ENCODE measurements at regions not wholly inside any gene's neighbourhood (a gene's known extent, or its start where the extent isn't known, plus 50 kb on each side); places are given as distances from the start of the nearest gene placed in this dataset.

DNA sequence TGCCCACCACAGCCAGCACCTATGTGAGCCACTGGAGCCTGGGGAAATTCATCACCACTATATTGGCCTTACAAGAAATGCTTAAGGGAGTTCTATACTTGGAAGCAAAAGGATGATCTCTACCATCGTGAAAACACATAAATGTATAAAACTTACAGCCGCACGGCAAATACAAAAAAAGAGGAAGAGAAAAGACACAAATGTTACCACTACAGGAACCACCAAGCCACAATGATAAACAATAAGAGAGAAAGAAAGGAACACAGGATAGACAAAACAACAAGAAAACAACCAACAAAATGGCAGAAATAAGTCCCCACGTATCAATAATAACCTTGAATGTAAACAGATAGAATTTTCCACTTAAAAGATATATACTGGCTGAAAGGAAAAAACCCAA lies 267.5 kb downstream of the TMEM121 start:
- H3K4me1 ChIP-seq: no peaks in the 10 kb centered on the region
- intact Hi-C loops (cut with DNase I; ENCODE audit: low total_unique reads): no loop called here
- peaks cover 0 to 4% of the 10 kb centered on the region in 2 donors for H3K27me3 ChIP-seq
- no peak overlapping the region for H3K27ac ChIP-seq
- H3K9me3 ChIP-seq: peaks cover 0 to 7% (median 7%) of the 10 kb centered on the region in 3 donors
- no peaks in the 10 kb centered on the region for H3K36me3 ChIP-seq
- TF ChIP-seq, protein P1, sequence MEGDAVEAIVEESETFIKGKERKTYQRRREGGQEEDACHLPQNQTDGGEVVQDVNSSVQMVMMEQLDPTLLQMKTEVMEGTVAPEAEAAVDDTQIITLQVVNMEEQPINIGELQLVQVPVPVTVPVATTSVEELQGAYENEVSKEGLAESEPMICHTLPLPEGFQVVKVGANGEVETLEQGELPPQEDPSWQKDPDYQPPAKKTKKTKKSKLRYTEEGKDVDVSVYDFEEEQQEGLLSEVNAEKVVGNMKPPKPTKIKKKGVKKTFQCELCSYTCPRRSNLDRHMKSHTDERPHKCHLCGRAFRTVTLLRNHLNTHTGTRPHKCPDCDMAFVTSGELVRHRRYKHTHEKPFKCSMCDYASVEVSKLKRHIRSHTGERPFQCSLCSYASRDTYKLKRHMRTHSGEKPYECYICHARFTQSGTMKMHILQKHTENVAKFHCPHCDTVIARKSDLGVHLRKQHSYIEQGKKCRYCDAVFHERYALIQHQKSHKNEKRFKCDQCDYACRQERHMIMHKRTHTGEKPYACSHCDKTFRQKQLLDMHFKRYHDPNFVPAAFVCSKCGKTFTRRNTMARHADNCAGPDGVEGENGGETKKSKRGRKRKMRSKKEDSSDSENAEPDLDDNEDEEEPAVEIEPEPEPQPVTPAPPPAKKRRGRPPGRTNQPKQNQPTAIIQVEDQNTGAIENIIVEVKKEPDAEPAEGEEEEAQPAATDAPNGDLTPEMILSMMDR (IDR thresholded peaks at IDR 0.05): no peak
- no peak overlapping the region for H3K4me3 ChIP-seq
- no peak for DNase-seq

DNA sequence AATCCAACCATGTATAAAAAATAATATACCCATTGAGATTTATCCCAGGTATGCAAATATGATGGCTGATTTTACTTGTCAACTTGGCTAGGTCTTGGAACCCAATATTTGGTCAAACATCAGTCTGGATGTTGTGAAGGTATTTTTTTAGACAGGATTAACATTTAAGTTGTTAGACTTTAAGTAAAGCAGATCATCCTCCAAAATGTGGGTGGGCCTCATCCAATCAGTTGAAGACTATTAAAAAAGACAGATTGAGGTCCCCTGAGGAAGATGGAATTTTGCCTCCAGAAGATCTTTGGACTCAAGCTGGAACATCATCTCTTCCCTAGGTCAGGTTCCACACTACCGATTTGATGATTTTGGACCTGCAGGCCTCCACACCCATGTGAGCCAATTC lies 271.2 kb downstream of the TMEM121 start:
- DNase-seq: no peak

DNA sequence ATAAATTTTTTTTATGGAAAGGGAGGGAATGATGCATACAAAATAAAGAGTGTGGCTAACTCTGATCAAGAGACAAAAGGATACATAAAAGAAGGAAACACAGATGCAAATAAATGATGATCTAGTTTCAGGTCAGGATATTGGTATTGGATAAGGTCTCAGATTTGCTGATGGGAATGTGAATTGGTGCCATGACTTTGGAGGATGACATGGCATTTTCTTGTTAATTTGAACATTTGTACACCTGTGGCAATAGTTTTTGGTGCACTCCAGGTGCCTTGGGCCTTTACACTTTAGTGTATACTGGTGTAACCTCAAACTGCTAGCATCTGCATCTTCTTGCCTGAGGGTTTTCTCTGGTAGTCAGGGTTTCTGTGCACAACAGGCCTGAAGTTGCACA lies 279.3 kb downstream of the TMEM121 start:
- no peaks in the 10 kb centered on the region for H3K27me3 ChIP-seq
- no peak overlapping the region for H3K27ac ChIP-seq
- no peaks in the 10 kb centered on the region for H3K36me3 ChIP-seq
- no peak for DNase-seq
- no peak overlapping the region for H3K4me3 ChIP-seq
- TF ChIP-seq, protein P1 (IDR thresholded peaks at IDR 0.05): no peak
- peaks cover 2 to 33% (median 12%) of the 10 kb centered on the region in 3 donors for H3K9me3 ChIP-seq
- intact Hi-C loops (cut with DNase I; ENCODE audit: low total_unique reads): no loop called here
- no peaks in the 10 kb centered on the region for H3K4me1 ChIP-seq

More for the DNA sequence above, 271.2 kb downstream of the TMEM121 start:
- intact Hi-C loops (cut with DNase I; ENCODE audit: low total_unique reads): no loop called here
- H3K4me3 ChIP-seq: no peak overlapping the region
- no peak overlapping the region for H3K27ac ChIP-seq
- peaks cover 0 to 4% of the 10 kb centered on the region in 2 donors for H3K27me3 ChIP-seq
- TF ChIP-seq, protein P1 (IDR thresholded peaks at IDR 0.05): no peak
- H3K9me3 ChIP-seq: peaks cover 0 to 12% (median 7%) of the 10 kb centered on the region in 3 donors
- no peaks in the 10 kb centered on the region for H3K36me3 ChIP-seq
- no peaks in the 10 kb centered on the region for H3K4me1 ChIP-seq

DNA sequence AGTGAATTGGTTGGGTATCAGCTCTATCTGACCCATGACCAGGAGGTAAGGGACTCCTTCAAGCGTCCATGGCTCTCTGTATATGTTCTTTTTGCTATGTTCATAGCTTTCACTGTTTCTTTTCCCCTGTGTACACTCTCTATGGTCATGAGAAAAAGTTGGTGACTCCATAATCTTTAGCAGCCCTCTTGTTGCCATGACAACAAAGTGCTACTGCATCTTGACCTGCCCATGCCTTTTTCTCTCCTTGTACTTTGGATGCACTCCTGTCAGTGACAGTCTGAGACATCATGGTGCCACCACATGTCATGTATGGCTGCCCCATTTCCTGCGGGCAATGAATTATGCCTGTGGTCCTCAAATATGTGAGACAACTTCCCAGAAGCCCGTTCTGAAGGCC lies 280.2 kb downstream of the TMEM121 start:
- TF ChIP-seq, protein P1 (IDR thresholded peaks at IDR 0.05): no peak
- peaks cover 2 to 33% (median 17%) of the 10 kb centered on the region in 3 donors for H3K9me3 ChIP-seq
- intact Hi-C loops (cut with DNase I; ENCODE audit: low total_unique reads): no loop called here
- H3K27me3 ChIP-seq: no peaks in the 10 kb centered on the region
- H3K4me1 ChIP-seq: no peaks in the 10 kb centered on the region
- no peaks in the 10 kb centered on the region for H3K36me3 ChIP-seq
- H3K4me3 ChIP-seq: no peak overlapping the region
- no peak overlapping the region for H3K27ac ChIP-seq
- no peak for DNase-seq

DNA sequence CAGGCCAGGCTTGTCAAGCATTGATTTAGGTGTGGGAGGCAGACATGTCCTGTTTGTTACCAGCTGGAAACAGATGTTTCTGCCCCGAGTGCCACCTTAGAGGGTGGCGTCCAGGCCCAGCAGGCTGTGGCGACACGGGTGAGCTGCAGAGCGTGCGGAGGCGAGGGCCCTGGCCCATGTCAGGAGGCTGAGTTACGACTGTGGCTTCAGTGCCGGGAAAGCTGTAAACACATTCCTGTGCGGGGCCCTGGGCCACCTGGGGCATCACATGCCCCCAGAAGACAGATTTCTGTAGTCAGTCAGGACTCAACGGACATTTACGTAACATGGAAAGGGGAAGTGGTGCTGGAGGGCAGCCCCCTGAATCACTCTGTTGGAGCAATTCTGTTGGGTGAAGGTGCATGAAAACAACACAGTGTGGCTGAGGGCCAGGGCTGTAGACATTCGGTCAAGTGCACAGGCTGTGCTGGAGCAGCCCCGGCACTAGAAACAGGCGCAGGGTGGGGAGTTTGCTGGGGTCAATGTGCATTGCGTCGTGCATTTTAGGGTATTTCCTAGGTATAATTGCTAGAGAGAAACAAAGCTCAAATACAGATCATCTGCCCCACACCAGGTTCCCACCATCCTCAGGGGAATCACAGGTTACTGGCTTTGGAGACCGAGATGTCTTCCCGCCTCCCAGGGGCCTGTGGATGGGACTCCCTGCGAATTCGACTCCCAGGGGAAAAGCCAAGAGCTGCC lies 291.8 kb downstream of the TMEM121 start:
- Histone ChIP-seq H3K27me3 (no peaks in the 10 kb centered on the region), H3K9me3 (no peaks in the 10 kb centered on the region), H3K4me1 (no peaks in the 10 kb centered on the region), H3K27ac (no peak overlapping the region), H3K4me3 (no peak overlapping the region), H3K36me3 (no peaks in the 10 kb centered on the region)
- no peak for DNase-seq
- TF ChIP-seq, protein P1 (IDR thresholded peaks at IDR 0.05): no peak
- intact Hi-C loops (cut with DNase I; ENCODE audit: low total_unique reads): no loop called here

DNA sequence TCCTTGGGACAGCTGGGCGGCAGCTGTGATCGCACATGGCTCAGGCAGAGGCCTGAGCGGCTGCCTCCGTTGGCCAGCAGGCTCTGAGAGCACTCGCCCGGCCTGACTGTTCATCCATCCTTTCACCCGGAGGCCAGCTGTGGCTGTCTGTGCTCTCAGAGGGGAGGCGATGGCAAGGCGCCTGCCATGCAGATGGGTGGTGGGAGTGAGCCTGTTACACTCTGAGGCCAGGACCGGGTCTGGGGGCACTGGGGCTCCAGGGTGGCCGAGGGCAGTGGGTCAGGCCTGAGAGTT lies 292.3 kb downstream of the TMEM121 start:
- H3K36me3 ChIP-seq: no peaks in the 10 kb centered on the region
- no peaks in the 10 kb centered on the region for H3K9me3 ChIP-seq
- no peak for DNase-seq
- no peaks in the 10 kb centered on the region for H3K4me1 ChIP-seq
- TF ChIP-seq, protein P1 (IDR thresholded peaks at IDR 0.05): no peak
- no peaks in the 10 kb centered on the region for H3K27me3 ChIP-seq
- intact Hi-C loops (cut with DNase I; ENCODE audit: low total_unique reads): no loop called here
- no peak overlapping the region for H3K27ac ChIP-seq
- H3K4me3 ChIP-seq: no peak overlapping the region

Data from tibial artery (tissue), 4 donors.